ENCODE measurements at regions not wholly inside any gene's neighbourhood (a gene's known extent, or its start where the extent isn't known, plus 50 kb on each side); places are given as distances from the start of the nearest gene placed in this dataset.
"Not testable (repeated sequence)": the region's sequence is repeated elsewhere in the genome, so short reads cannot be mapped to it uniquely, and the experiment has no call there.

DNA sequence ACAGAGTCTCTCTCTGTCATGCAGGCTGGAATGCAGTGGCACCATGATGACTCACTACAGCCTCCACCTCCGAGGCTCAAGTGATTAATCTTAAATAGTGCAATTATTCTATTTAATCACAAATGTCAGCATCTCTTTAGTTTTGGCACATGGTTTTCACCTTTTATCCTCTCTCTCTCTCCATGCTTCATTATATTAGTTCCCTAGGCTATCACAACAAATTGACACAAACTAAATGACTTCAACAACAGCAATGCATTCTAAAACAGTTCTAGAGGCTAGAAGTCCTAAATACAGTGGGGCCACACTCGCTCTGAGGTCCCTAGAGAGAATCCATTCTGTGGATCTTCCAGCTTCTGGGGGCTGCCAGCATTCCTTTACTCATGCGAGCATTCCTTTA lies 178.2 kb upstream of the ZNG1F start:
- DNase-seq (ENCODE audit: low spot score) = not testable (repeated sequence)

DNA sequence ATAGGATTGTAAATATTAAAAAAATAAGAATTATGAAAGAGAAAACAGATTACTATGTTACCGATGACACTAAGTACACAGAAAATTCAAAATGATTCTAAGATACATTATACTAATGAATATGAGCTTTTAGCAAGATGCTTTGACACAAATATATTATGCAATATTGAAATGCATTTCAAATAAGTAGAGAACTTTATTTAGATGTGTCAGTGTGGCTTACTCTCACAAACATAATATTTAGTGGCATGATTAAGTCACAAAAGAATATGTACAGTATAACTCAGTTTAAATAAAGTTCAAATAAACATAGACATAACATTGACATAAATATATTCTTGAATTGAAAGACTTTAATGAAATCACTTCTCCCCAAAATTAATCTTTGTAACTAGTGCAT lies 172.7 kb upstream of the ZNG1F start:
- DNase-seq (ENCODE audit: low spot score) = not testable (repeated sequence)

DNA sequence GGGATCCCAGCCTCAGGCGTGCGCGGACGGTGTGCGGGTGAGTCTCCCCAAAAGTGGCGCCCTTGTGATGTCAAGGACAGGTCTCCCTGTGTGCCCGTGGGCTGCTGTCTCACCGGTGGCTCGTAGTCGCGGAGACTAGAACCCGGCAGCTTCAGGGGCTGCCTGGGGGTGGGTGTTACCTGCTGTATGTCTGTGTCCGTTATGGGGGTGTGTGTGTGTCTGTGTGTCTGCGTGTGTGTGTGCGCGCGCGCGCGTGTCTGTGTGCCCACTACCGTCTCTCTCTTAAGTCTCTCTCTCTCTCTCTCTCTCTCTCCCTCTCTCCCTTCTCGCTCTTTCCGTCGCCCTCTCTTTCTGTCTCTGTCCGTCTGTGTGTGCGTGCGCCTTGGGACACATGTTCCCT lies 170.0 kb upstream of the ZNG1F start:
- DNase-seq (ENCODE audit: low spot score) = peak; percentile 45

DNA sequence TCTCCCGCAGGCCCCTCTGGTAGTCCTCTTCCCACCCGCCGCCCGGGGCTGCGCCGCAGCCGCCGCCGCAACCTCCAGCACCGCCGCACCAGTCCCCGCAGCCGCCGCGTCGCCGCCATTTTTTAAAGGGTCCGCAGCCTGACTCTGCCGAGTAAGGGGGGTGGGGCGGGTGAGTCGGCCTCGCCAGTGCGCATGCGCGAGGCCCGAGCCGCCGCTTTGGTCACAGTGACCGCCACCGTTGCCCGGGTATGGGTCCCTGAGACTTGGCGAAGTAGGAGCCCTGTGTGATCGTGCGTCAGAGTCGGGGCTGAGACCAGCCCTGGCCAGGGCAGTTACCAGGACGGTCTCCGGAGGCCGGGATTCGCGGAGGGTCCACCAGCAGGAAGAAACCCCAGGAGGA lies 169.6 kb upstream of the ZNG1F start:
- peak; percentile 84 for DNase-seq (ENCODE audit: low spot score)

DNA sequence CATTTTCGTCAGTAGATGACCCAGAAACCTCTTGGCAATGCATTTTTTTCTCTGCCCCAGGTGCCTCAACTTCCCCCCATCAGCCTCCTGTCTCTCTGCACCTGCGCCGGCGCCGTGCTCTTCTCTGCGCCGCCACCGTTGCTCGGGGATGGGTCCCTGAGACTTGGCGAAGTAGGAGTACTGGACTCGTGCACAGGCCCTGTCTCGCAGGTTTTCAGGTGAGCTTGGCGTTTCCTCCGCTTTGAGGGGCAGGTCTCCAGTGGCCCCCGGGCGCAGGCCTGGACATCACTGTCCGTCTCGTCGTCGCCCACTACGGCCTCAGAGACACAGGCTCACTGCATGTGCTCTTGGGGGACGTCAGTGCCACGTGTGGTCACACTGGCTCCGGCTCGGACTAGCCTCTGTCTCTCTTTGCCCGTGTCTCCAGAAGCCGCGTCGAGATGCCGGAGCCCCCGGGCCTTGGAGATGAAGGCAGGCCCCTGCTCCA lies 168.8 kb upstream of the ZNG1F start:
- not testable (repeated sequence) for DNase-seq (ENCODE audit: low spot score)

DNA sequence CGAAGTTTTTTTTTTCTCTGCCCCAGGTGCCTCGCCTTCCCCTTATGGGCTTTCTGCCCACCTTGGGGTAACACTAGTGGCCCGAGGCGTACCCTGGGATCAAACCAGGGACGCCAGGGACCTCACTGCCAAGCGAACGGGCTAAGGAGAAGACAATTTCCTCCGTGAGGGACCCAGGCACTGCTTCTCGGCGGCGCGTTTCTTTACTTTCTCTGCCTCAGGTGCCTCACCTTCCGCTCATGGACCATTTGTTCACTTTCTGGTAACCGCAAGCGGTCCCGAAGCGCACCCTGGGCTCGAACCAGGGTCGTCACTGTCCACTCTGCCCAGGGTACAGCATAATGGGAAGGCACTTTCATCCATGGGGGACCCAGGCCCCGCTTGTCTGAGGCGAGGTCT lies 168.2 kb upstream of the ZNG1F start:
- not testable (repeated sequence) for DNase-seq (ENCODE audit: low spot score)

DNA sequence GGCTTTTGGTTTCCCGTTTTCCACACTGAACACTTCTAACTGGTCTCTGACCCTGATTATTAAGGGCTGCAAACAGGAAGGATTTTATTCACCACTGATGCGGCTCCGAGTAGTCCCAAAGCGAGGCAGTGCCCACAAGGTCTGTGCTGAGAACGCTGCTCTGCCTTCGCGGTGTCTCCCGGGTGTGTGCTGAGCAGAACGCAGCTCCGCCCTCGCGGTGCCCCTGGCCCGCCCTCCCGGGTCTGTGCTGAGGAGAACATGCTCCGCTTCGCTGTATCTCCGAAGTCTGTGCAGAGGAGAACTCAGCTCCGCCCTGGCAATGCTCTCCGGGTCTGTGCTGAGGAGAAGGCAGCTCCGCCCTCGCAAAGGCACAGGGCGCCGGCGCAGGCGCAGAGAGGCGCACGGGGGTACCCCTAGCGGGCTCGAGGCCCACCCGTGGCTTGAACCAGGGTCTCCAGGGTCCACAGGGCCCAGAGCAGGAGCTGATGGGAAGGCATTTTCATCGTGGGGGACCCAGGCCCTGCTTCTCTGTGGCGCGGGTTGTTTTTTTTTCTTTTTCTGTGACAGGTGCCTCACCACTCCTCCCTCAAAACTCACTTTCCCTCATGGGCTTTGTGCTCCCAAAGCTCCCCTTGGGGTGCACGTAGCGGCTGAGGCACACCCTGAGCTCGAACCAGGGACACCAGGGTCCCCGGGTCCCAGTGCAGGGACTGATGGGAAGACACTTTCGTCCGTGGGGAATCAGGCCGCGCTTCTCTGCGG lies 167.7 kb upstream of the ZNG1F start:
- DNase-seq (ENCODE audit: low spot score) = peak; percentile 45

DNA sequence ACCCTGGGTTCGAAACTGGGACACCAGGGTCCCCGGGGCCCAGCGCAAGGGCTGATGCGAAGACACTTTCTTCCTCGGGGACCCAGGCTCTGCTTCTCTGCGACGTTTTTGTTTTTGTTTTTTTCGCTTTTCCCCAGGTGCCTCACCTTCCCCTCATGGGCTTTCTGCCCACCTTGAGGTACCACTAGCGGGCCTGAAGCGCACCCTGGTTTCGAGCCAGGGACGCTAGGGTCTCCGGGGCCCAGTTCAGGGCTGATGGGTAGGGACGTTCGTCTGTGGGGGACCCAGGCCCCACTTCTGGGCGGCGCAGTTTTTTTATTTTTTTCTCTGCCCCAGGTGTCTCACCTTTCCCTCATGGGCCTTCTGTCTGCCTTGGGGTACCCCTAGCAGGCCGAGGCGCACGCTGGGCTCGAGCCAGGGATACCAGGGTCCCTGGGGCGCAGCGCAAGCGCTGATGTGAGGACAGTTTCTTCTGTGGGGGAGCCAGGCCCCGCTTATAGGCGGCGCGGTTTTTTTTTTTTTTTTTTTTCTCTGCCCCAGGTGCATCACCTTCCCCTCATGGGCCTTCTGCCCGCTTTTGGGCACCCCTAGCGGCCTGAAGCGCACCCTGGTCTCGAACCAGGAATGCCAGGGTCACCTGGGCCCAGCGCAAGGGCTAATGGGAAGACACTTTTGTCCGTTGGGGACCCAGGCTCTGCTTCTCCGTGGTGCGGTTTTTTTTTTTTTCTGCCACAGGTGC lies 166.8 kb upstream of the ZNG1F start:
- not testable (repeated sequence) for DNase-seq (ENCODE audit: low spot score)

DNA sequence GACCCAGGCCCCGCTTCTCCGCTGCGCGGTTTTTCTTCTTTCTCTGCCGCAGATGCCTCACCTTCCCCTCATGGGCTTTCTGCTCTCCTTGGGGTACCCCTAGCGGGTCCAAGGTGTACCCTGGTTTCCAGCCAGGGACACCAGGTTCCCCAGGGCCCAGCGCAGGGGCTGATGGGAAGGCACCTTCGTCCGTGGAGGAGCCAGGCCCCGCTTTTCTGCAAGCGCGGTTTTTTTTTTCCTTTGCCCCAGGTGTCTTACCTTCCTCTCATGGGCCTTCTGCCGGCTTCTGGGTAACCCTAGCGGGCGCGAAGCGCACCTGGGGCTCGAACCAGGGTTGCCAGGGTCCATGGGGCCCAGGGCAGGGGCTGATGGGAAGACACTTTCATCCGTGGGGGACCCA lies 165.9 kb upstream of the ZNG1F start:
- DNase-seq (ENCODE audit: low spot score) = not testable (repeated sequence)

DNA sequence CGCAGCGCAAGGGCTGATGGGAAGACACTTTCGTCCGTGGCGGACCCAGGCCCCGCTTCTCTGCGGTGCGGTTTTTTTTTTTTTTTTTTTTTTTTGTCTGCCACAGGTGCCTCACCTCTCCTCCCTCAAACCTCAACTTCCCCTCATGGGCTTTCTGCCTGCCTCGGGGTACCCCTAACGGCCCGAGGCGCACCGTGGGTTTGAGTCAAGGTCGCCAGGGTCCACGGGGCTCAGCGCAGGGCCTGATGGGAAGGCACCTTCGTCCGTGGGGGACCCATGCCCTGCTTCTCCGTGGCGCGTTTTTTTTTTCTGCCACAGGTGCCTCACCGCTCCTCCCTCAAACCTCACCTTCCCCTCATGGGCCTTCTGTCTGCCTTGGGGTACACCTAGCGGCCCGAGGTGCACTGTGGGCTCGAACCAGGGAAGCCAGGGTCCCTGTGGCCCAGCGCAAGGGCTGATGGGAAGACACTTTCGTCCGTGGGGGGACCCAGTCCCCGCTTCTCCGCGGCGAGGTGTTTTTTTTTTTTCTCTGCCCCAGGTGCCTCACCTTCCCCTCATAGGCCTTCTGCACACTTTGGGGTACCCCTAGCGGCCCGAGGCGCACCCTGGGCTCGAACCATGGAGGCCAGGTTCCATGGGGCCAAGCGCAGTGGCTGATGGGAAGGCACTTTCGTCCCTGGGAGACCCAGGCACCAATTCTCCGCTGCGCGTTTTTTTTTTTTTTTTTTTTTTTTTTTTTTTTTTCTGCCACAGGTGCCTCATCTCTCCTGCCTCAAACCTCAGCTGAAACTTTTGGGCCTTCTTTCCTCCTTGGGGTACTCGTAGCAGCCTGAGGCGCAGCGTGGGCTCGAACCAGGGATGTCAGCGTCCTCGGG lies 165.2 kb upstream of the ZNG1F start:
- DNase-seq (ENCODE audit: low spot score) = not testable (repeated sequence)

DNA sequence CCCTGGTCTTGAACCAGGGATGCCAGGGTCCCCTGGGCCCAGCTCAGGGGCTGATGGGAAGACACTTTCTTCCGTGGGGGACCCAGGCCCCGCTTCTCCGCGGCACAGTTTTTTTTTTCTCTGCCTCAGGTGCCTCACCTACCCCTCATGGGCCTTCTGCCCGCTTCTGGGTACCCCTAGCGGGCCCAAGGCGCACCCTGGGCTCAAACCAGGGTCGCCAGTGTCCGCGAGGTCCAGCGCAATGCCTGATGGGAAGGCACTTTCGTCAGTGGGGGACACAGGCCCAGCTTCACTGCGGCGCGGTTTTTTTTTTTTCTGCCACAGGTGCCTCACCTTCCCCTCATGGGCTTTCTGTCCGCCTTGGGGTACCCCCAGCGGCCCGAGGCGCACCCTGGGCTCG lies 163.9 kb upstream of the ZNG1F start:
- DNase-seq (ENCODE audit: low spot score) = not testable (repeated sequence)

DNA sequence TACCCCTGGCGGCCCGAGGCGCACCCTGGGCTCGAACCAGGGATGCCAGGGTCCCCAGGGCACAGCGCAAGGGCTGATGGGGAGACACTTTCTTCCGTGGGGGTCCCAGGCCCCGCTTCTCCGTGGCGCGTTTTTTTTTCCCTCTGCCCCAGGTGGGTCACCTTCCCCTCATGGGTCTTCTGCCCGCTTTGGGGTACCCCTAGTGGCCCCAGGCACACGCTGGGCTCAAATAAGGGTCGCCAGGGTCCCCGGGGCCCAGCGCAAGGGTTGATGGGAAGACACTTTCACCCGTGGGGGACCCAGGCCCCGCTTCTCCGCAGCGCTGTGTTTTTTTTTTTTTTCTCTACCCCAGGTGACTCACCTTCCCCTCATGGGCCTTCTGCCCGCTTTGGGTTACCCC lies 163.3 kb upstream of the ZNG1F start:
- not testable (repeated sequence) for DNase-seq (ENCODE audit: low spot score)

DNA sequence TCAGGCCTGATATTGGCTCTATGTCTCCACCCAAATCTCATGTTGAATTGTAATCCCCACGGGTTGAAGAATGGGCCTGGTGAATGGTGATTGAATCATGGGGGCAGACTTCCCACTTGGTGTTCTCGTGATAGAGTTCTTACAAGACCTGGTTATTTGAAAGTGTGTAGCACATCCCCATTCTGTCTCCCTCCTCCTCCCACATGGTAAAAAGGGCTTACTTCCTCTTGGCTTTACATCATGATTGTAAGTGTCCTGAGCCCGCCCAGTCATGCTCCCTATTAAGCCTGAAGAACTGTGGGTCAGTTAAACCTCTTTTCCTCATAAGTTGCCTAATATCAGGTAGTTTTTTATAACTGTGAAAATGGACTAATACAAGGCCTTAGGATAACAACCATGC lies 158.8 kb upstream of the ZNG1F start:
- not testable (repeated sequence) for DNase-seq (ENCODE audit: low spot score)

DNA sequence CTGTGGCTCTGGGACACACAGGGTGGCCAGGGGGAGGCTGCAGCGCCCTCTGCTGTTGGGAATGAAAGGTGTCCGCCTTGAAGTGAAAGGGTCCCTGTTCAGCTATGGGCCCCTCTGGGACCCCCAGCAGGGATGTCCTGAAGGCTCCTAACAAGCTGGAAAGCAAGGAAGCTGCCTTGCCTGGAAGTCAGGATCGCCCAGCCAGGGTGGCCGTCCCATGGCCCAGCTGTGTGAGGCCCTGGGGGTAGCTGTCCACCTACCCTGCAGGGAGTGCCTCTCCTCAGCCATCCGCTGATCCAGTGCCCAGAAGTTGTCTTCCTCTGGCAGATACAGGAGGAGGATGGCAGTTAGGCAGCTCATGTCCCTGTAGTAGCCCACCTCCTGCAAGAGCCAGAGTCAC lies 143.4 kb upstream of the ZNG1F start:
- DNase-seq (ENCODE audit: low spot score) = not testable (repeated sequence)

DNA sequence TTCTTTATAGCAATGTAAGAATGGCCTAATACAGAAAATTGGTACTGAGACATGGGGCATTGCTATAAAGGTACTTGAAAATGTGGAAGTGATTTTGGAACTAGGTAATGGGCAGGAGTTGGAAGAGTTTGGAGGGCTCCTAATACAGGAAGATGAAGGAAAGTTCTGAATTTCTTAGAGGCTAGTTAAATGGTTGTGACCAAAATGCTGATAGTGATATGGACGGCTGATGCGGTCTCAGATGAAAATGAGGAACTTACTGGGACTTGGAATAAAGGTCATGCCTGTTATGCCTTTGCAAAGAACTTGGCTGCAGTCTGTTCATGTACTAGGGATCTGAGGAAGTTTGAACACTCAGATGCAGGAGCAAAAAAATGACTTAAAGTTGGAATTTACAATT lies 132.2 kb upstream of the ZNG1F start:
- not testable (repeated sequence) for DNase-seq (ENCODE audit: low spot score)

DNA sequence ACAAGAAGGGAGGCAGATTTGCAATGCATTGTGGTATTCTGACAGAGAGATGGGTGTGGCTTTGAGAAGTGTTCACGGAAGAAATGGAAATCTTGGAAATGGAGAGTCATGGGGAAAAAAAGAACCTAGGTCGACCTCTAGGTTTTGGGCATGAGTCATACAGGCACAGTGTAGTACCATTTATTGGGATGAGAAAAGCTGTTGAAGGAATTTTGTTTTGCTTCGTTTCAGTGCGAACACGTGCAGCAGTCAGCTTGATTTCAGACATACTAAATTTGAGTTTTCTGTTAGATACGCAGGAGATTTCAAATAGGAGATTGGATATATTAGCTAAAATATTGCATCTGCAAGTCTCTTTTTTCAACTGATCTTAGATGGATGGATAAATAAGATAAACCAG lies 119.8 kb upstream of the ZNG1F start:
- not testable (repeated sequence) for DNase-seq (ENCODE audit: low spot score)

DNA sequence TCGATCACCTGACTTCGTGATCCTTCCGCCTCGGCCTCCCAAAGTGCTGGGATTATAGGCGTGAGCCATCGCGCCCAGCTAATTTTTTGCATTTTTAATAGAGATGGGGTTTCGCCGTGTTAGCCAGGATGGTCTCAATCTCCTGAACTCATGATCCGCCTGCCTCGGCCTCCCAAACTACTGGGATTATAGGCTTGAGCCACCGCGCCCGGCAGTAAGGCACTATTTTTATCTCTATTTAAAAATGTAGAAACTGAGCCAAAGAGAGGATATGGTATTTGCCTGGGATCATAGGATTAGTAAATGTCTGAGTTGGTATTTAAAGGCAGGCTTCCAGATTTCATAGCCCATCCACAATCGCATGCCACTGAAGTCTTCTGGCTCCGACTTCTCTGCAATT lies 96.6 kb upstream of the ZNG1F start:
- DNase-seq (ENCODE audit: low spot score) = not testable (repeated sequence)

DNA sequence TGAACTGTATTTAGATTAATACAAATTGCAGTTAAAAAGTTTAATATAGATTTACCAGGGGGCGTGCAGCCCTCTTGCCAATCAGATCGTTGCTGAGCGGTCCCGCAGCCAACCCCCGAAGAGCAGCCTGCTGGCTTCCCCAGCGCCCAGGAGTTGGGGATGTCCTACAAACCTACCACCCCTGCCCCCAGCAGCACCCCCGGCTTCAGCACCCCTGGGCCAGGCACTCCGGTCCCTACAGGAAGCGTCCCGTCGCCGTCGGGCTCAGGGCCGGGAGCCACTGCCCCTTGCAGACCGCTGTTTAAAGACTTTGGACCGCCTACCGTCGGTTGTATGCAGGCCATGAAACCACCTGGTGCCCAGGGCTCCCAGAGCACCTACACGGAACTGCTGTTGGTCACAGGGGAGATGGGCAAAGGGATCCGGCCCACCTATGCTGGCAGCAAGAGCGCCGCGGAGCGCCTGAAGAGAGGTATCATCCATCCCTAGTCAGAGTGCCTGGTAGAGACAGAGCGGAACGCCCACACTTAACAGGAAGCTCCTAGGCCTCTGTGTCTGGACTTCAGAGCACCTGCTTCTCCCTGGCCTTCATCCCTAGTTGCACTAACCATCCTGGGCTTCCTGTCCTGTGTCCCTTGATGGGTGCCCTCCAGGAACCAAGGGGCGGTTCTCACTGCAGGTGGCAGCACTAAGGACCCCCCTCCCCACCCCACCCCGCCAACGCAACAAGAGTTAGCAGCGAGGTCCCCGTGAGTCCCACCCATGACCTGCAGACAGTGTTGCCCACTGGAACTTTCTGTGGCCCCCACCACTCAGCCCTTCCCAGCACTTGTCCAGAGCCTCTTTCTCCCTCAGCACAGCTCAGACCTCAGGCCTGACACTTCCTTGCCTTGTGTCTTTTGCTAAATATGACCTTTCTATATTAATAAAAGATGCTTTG lies 91.5 kb upstream of the ZNG1F start:
- not testable (repeated sequence) for DNase-seq (ENCODE audit: low spot score)

DNA sequence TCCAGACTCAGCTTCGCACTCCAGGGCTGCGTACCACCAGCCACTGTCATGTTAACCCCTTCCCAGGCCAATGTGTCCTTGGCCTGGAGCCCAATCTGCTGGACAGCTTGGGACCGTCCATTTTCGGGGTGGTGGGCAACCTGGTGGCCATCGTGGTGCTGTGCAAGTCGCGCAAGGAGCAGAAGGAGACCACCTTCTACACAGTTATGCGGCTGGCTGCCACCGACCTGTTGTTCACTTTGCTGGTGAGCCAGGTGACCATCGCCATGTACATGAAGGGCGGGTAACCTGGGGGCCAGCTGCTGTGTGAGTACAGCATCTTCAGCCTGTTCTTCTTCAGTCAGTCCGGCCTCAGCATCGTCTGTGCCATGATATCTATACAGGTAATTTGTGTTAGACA lies 90.3 kb upstream of the ZNG1F start:
- DNase-seq (ENCODE audit: low spot score) = not testable (repeated sequence)

DNA sequence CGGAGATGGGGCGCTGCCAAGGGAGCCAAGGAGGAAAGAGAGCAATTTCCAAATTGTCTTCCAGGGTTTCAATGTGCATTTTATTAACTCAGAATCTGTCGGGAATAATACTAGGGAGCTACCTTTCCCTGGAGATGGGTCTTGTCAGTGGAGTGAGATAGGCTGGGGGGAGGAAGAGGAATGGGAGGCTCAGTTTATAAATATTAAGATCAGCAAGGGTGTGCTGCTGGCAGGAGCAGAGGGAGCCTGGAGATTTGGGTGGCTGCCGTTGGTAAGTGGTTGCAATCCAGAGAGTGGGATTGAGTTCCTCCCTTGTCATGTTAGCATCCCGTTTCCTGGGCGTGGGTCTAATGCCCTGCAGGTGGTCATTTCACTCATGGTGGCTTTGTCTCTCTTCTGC lies 89.9 kb upstream of the ZNG1F start:
- DNase-seq (ENCODE audit: low spot score) = not testable (repeated sequence)
